HepG2 (cell line): ENCODE measurements at regions not wholly inside any gene's neighbourhood (a gene's known extent, or its start where the extent isn't known, plus 50 kb on each side); places are given as distances from the start of the nearest gene placed in this dataset.

Experiments used
- ATM ChIP-seq: fragments of 450-650 bp; IDR thresholded peaks from 2 replicates; pipeline ENCODE4 v1.7.1; 2017; ENCODE audit warnings: mild to moderate bottlenecking, borderline replicate concordance
- GATA4 ChIP-seq: sonication (generic); IDR thresholded peaks from 2 replicates; pipeline ENCODE4 v1.6.1; 2016; ENCODE audit warnings: antibody characterized with exemption, low read depth, borderline replicate concordance
- GZF1 ChIP-seq: sonication (generic); formaldehyde crosslinking; IDR thresholded peaks from 2 replicates; pipeline ENCODE4 v1.5.1; 2020; ENCODE audit warnings: mild to moderate bottlenecking, missing genetic modification reagents
- JARID2 ChIP-seq: sonication (generic); formaldehyde crosslinking; IDR thresholded peaks from 2 replicates; pipeline ENCODE4 v1.8.1; 2023; ENCODE audit warnings: missing genetic modification reagents, inconsistent platforms; ENCODE audit not compliant: insufficient replicate concordance
- MXI1 ChIP-seq: IDR thresholded peaks from 3 replicates; pipeline ENCODE4 v1.6.1; 2012; ENCODE audit warnings: low read depth, low read length, inconsistent platforms, borderline replicate concordance
- SP5 ChIP-seq: IDR thresholded peaks from 2 replicates; pipeline ENCODE4 v1.6.1; 2016; ENCODE audit warnings: low read depth, borderline replicate concordance
- ZNF761 ChIP-seq: sonication (generic); formaldehyde crosslinking; conservative IDR thresholded peaks from 2 replicates; pipeline ENCODE4 v1.4.0; 2020; ENCODE audit warnings: mild to moderate bottlenecking, missing genetic modification reagents
- TF ChIP-seq, protein P1 (sequence below): sonication (generic); formaldehyde crosslinking; IDR thresholded peaks from 2 replicates; pipeline ENCODE4 v1.5.0; 2020; ENCODE audit warnings: mild to moderate bottlenecking, missing genetic modification reagents, borderline replicate concordance
- TF ChIP-seq, protein P2 (sequence below): sonication (generic); formaldehyde crosslinking; IDR thresholded peaks from 2 replicates; pipeline ENCODE4 v1.4.0; 2020; ENCODE audit warnings: missing genetic modification reagents
- TF ChIP-seq, protein P3 (sequence below): sonication (generic); formaldehyde crosslinking; IDR thresholded peaks from 2 replicates; pipeline ENCODE4 v1.4.0; 2020; ENCODE audit warnings: missing genetic modification reagents, borderline replicate concordance

DNA sequence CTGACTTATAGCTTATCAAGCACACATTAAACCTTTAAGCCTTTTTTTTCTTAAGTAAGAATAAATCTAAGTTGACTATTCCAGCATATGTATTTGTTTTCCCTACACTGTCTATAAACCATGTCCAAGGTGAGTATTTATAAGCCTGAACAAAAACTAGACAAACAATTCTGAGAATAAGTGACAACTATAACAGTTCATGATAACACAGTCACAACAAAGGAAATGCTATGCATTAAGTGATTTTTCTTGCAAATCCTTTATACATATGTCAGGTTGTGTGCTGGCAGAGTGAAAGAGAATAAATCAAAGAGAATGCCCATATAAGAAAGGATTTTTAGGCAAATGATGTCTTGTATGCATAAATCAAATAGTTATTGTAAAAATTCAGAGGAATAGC lies 408.8 kb upstream of the KIF2A start (continued):
- TF ChIP-seq, protein P1, sequence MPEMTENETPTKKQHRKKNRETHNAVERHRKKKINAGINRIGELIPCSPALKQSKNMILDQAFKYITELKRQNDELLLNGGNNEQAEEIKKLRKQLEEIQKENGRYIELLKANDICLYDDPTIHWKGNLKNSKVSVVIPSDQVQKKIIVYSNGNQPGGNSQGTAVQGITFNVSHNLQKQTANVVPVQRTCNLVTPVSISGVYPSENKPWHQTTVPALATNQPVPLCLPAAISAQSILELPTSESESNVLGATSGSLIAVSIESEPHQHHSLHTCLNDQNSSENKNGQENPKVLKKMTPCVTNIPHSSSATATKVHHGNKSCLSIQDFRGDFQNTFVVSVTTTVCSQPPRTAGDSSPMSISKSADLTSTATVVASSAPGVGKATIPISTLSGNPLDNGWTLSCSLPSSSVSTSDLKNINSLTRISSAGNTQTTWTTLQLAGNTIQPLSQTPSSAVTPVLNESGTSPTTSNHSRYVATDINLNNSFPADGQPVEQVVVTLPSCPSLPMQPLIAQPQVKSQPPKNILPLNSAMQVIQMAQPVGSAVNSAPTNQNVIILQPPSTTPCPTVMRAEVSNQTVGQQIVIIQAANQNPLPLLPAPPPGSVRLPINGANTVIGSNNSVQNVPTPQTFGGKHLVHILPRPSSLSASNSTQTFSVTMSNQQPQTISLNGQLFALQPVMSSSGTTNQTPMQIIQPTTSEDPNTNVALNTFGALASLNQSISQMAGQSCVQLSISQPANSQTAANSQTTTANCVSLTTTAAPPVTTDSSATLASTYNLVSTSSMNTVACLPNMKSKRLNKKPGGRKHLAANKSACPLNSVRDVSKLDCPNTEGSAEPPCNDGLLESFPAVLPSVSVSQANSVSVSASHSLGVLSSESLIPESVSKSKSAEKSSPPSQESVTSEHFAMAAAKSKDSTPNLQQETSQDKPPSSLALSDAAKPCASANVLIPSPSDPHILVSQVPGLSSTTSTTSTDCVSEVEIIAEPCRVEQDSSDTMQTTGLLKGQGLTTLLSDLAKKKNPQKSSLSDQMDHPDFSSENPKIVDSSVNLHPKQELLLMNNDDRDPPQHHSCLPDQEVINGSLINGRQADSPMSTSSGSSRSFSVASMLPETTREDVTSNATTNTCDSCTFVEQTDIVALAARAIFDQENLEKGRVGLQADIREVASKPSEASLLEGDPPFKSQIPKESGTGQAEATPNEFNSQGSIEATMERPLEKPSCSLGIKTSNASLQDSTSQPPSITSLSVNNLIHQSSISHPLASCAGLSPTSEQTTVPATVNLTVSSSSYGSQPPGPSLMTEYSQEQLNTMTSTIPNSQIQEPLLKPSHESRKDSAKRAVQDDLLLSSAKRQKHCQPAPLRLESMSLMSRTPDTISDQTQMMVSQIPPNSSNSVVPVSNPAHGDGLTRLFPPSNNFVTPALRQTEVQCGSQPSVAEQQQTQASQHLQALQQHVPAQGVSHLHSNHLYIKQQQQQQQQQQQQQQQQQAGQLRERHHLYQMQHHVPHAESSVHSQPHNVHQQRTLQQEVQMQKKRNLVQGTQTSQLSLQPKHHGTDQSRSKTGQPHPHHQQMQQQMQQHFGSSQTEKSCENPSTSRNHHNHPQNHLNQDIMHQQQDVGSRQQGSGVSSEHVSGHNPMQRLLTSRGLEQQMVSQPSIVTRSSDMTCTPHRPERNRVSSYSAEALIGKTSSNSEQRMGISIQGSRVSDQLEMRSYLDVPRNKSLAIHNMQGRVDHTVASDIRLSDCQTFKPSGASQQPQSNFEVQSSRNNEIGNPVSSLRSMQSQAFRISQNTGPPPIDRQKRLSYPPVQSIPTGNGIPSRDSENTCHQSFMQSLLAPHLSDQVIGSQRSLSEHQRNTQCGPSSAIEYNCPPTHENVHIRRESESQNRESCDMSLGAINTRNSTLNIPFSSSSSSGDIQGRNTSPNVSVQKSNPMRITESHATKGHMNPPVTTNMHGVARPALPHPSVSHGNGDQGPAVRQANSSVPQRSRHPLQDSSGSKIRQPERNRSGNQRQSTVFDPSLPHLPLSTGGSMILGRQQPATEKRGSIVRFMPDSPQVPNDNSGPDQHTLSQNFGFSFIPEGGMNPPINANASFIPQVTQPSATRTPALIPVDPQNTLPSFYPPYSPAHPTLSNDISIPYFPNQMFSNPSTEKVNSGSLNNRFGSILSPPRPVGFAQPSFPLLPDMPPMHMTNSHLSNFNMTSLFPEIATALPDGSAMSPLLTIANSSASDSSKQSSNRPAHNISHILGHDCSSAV (CRISPR knock-in tag): no peak
- TF ChIP-seq JARID2 (CRISPR knock-in tag) (no peak), ATM (no peak), SP5 (CRISPR knock-in tag) (no peak), ZNF761 (no peak), MXI1 (no peak), GATA4 (no peak), GZF1 (CRISPR knock-in tag) (no peak)
- TF ChIP-seq, protein P2, sequence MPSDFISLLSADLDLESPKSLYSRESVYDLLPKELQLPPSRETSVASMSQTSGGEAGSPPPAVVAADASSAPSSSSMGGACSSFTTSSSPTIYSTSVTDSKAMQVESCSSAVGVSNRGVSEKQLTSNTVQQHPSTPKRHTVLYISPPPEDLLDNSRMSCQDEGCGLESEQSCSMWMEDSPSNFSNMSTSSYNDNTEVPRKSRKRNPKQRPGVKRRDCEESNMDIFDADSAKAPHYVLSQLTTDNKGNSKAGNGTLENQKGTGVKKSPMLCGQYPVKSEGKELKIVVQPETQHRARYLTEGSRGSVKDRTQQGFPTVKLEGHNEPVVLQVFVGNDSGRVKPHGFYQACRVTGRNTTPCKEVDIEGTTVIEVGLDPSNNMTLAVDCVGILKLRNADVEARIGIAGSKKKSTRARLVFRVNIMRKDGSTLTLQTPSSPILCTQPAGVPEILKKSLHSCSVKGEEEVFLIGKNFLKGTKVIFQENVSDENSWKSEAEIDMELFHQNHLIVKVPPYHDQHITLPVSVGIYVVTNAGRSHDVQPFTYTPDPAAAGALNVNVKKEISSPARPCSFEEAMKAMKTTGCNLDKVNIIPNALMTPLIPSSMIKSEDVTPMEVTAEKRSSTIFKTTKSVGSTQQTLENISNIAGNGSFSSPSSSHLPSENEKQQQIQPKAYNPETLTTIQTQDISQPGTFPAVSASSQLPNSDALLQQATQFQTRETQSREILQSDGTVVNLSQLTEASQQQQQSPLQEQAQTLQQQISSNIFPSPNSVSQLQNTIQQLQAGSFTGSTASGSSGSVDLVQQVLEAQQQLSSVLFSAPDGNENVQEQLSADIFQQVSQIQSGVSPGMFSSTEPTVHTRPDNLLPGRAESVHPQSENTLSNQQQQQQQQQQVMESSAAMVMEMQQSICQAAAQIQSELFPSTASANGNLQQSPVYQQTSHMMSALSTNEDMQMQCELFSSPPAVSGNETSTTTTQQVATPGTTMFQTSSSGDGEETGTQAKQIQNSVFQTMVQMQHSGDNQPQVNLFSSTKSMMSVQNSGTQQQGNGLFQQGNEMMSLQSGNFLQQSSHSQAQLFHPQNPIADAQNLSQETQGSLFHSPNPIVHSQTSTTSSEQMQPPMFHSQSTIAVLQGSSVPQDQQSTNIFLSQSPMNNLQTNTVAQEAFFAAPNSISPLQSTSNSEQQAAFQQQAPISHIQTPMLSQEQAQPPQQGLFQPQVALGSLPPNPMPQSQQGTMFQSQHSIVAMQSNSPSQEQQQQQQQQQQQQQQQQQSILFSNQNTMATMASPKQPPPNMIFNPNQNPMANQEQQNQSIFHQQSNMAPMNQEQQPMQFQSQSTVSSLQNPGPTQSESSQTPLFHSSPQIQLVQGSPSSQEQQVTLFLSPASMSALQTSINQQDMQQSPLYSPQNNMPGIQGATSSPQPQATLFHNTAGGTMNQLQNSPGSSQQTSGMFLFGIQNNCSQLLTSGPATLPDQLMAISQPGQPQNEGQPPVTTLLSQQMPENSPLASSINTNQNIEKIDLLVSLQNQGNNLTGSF (CRISPR knock-in tag): no peak
- TF ChIP-seq, protein P3, sequence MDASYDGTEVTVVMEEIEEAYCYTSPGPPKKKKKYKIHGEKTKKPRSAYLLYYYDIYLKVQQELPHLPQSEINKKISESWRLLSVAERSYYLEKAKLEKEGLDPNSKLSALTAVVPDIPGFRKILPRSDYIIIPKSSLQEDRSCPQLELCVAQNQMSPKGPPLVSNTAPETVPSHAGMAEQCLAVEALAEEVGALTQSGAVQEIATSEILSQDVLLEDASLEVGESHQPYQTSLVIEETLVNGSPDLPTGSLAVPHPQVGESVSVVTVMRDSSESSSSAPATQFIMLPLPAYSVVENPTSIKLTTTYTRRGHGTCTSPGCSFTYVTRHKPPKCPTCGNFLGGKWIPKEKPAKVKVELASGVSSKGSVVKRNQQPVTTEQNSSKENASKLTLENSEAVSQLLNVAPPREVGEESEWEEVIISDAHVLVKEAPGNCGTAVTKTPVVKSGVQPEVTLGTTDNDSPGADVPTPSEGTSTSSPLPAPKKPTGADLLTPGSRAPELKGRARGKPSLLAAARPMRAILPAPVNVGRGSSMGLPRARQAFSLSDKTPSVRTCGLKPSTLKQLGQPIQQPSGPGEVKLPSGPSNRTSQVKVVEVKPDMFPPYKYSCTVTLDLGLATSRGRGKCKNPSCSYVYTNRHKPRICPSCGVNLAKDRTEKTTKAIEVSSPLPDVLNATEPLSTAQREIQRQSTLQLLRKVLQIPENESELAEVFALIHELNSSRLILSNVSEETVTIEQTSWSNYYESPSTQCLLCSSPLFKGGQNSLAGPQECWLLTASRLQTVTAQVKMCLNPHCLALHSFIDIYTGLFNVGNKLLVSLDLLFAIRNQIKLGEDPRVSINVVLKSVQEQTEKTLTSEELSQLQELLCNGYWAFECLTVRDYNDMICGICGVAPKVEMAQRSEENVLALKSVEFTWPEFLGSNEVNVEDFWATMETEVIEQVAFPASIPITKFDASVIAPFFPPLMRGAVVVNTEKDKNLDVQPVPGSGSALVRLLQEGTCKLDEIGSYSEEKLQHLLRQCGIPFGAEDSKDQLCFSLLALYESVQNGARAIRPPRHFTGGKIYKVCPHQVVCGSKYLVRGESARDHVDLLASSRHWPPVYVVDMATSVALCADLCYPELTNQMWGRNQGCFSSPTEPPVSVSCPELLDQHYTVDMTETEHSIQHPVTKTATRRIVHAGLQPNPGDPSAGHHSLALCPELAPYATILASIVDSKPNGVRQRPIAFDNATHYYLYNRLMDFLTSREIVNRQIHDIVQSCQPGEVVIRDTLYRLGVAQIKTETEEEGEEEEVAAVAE (CRISPR knock-in tag): no peak
